PC-3 (cell line): ENCODE measurements at regions not wholly inside any gene's neighbourhood (a gene's known extent, or its start where the extent isn't known, plus 50 kb on each side); places are given as distances from the start of the nearest gene placed in this dataset.
"Not testable (repeated sequence)": the region's sequence is repeated elsewhere in the genome, so short reads cannot be mapped to it uniquely, and the experiment has no call there.

Experiments used
- ATAC-seq: fragments of 200-7000 bp; cut with Tn5 transposase; 2 replicates; pipeline ENCODE4 v1.9.1; 2020; ENCODE audit warnings: mild to moderate bottlenecking, moderate library complexity
- BruUV-seq: library from RNA; stranded (reverse); fragments of 400-500 nt; replicated peaks from 2 replicates; lab custom pipeline; 2021; lab: Mats Ljungman, UMichigan
- CTCF ChIA-PET: fragments of 300-600 bp; sonication (Branson Sonifier 250); formaldehyde crosslinking; loops from one replicate; lab custom pipeline; 2022; ENCODE audit warnings: antibody characterized with exemption; lab: Charles Lee
- POLR2A ChIA-PET: fragments of 300-600 bp; sonication (Branson Sonifier 250); formaldehyde crosslinking; loops from one replicate; lab custom pipeline; 2022; ENCODE audit warnings: antibody characterized with exemption; ENCODE audit not compliant: unreplicated experiment; lab: Charles Lee
- DNase-seq: peaks from one replicate; pipeline ENCODE4 v3.0.0-alpha.2; 2015
- H2AFZ ChIP-seq: fragments of 300-600 bp; sonication (generic); 2 replicates; pipeline ENCODE4 v1.6.0; 2016; ENCODE audit warnings: antibody characterized with exemption, low read length
- H3F3A ChIP-seq: fragments of 300-600 bp; sonication (generic); one replicate; pipeline ENCODE4 v1.6.0; 2017; ENCODE audit warnings: antibody characterized with exemption, low read length, control low read depth, mild to moderate bottlenecking; ENCODE audit not compliant: unreplicated experiment
- H3K27ac ChIP-seq: fragments of 300-600 bp; sonication (generic); 2 replicates; pipeline ENCODE4 v1.5.1; 2016; ENCODE audit warnings: mild to moderate bottlenecking, low read length
- H3K27me3 ChIP-seq: fragments of 300-600 bp; sonication (generic); 2 replicates; pipeline ENCODE4 v1.6.1; 2016; ENCODE audit warnings: low read length, mixed read lengths
- H3K36me3 ChIP-seq: fragments of 300-600 bp; sonication (generic); 2 replicates; pipeline ENCODE4 v1.6.1; 2016; ENCODE audit warnings: low read depth, mixed run types, low read length, mixed read lengths
- H3K4me1 ChIP-seq: fragments of 300-600 bp; sonication (generic); 2 replicates; pipeline ENCODE4 v1.5.1; 2016; ENCODE audit warnings: low read length; ENCODE audit not compliant: insufficient read depth
- H3K4me2 ChIP-seq: fragments of 300-600 bp; sonication (generic); 2 replicates; pipeline ENCODE4 v1.6.0; 2016; ENCODE audit warnings: low read length
- H3K4me3 ChIP-seq: fragments of 300-600 bp; sonication (generic); 2 replicates; pipeline ENCODE4 v1.5.1; 2016; ENCODE audit warnings: mild to moderate bottlenecking, low read length, mixed read lengths
- H3K79me2 ChIP-seq: fragments of 300-600 bp; sonication (generic); 2 replicates; pipeline ENCODE4 v1.6.1; 2017; ENCODE audit warnings: low read length, mixed read lengths
- H3K9ac ChIP-seq: fragments of 300-600 bp; sonication (generic); 2 replicates; pipeline ENCODE4 v1.6.0; 2016; ENCODE audit warnings: mild to moderate bottlenecking, low read length
- H3K9me2 ChIP-seq: fragments of 300-600 bp; sonication (generic); replicated peaks from 2 replicates; pipeline ENCODE4 v1.6.1; 2016; ENCODE audit warnings: mixed run types, low read length, mixed read lengths
- H3K9me3 ChIP-seq: fragments of 300-600 bp; sonication (generic); 2 replicates; pipeline ENCODE4 v1.6.1; 2016; ENCODE audit warnings: low read length, mixed read lengths
- H4K20me1 ChIP-seq: fragments of 300-600 bp; sonication (generic); 2 replicates; pipeline ENCODE4 v1.6.1; 2016; ENCODE audit warnings: low read length, mixed read lengths
- EZH2 ChIP-seq: fragments of 300-600 bp; sonication (generic); IDR thresholded peaks from one replicate; pipeline ENCODE4 v1.6.1; 2017; ENCODE audit warnings: antibody characterized with exemption, mild to moderate bottlenecking, low read length; ENCODE audit not compliant: unreplicated experiment
- EZH2phosphoT487 ChIP-seq: fragments of 300-600 bp; sonication (generic); IDR thresholded peaks from 2 replicates; pipeline ENCODE4 v1.6.1; 2018; ENCODE audit warnings: mild to moderate bottlenecking, antibody characterized with exemption, low read length, borderline replicate concordance
- intact Hi-C: fragments of 100-400 bp; cut with micrococcal nuclease; formaldehyde crosslinking; loops from 2 replicates; pipeline ENCODE4 v1.9.0; 2023
- TF ChIP-seq, protein P1 (sequence below): fragments of 300-600 bp; sonication (generic); conservative IDR thresholded peaks from 2 replicates; pipeline ENCODE4 v1.5.1; 2017; ENCODE audit warnings: antibody characterized with exemption, low read depth, mild to moderate bottlenecking, low read length

DNA sequence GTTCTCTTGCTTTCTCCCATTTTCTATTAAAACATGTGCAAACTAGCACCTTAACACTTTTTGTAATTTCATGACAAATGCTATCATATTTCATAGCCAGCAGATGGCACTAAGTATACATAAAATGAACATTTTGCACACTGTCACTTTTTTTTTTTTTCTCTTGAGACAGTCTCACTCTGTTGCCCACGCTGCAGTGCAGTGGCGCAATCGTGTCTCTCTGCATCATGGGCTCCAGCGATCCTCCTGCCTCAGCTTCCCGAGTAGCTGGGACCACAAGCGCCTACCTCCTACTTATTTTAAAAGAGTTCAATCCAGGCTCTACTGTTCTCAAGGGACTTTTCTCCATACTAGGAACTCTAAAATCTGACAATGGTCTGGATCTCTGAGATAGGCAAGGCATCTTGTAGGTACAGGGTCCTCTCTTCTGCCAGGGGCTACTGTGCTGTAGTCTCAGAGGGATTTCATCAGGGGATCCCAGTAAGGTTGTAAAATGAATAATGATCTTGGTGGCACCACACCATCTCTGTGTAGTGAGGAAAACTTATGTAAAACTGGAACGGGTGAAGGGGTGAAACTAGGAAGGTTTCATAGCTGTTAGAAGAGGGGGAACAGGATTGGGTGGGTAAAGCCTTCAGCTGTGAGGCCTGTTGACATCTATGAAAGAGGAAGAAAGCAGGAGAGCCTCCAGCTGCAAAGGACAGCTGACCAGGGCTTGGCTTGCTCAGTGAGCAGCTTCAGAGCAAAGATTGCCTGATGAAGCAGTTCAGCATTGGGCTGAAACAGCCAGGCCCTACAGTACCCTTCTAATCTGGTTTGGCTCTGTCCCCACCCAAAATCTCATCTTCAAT is 196.9 kb downstream of the AVL9 start:
- H3K4me1 ChIP-seq, H3K36me3 ChIP-seq, H3K9me3 ChIP-seq, H3K27me3 ChIP-seq, BruUV-seq, H3K27ac ChIP-seq, H3F3A ChIP-seq, H3K79me2 ChIP-seq, H3K9ac ChIP-seq, CTCF ChIA-PET, H3K4me3 ChIP-seq, POLR2A ChIA-PET, H4K20me1 ChIP-seq, H3K9me2 ChIP-seq: not testable (repeated sequence)
- Histone ChIP-seq H3K4me2 (peak overlapping the region; percentile 46; the same call in 1 of the 2 replicates), H2AFZ (peak overlapping the region; percentile 29; the same call in 1 of the 2 replicates)
- TF ChIP-seq, protein P1, sequence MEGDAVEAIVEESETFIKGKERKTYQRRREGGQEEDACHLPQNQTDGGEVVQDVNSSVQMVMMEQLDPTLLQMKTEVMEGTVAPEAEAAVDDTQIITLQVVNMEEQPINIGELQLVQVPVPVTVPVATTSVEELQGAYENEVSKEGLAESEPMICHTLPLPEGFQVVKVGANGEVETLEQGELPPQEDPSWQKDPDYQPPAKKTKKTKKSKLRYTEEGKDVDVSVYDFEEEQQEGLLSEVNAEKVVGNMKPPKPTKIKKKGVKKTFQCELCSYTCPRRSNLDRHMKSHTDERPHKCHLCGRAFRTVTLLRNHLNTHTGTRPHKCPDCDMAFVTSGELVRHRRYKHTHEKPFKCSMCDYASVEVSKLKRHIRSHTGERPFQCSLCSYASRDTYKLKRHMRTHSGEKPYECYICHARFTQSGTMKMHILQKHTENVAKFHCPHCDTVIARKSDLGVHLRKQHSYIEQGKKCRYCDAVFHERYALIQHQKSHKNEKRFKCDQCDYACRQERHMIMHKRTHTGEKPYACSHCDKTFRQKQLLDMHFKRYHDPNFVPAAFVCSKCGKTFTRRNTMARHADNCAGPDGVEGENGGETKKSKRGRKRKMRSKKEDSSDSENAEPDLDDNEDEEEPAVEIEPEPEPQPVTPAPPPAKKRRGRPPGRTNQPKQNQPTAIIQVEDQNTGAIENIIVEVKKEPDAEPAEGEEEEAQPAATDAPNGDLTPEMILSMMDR, result peak; percentile 47
- ATAC-seq (peak; percentile 79), DNase-seq (peak; percentile 40)
- intact Hi-C loops, result loop anchor here (5.0 kb wide), 2 partner anchors 360 to 415 kb away; partner anchors contain the start of gene RP9

GRCh38 chr7:32688092-32688491 is 192.8 kb downstream of the AVL9 start:
- CTCF ChIA-PET, H3K9ac ChIP-seq, ATAC-seq, H3K9me3 ChIP-seq, H3K4me2 ChIP-seq, H3K4me3 ChIP-seq, H3K9me2 ChIP-seq, H3K4me1 ChIP-seq, H3F3A ChIP-seq, H3K79me2 ChIP-seq, H3K27ac ChIP-seq, H4K20me1 ChIP-seq, H2AFZ ChIP-seq, H3K36me3 ChIP-seq, POLR2A ChIA-PET, DNase-seq, BruUV-seq, intact Hi-C loops, H3K27me3 ChIP-seq: not testable (repeated sequence)

DNA sequence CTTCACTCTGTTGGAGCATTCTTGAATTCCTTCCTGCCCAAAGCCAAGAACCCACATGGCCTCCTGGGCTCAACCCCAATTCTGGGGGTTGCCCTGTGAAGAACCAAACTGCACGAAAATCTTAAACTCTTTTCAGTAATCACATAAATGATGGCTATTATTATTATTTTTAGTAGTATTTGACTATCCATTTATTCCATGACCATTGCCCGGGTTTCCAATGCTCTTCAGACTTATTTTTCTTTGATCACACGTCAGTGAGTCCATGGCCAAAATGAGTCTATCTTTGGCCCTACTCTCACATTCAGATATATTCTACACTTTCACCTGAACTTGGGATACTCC is 185.9 kb downstream of the AVL9 start:
- DNase-seq, result no peak
- H3K4me3 ChIP-seq, result no peak overlapping the region
- peak overlapping the region; percentile 23; the same call in 1 of the 2 replicates for H3K9ac ChIP-seq
- no peaks in the 10 kb centered on the region for H4K20me1 ChIP-seq
- BruUV-seq, result TSS peak; percentile 67
- H2AFZ ChIP-seq, result 0 out of 2 replicates have a peak overlapping the region, but pooled peaks have one; percentile 21
- peak overlapping the region; percentile 74 for H3K27ac ChIP-seq
- no peaks in the 10 kb centered on the region for H3K36me3 ChIP-seq
- H3K4me2 ChIP-seq, result peak overlapping the region; percentile 44; the same call in 1 of the 2 replicates
- CTCF ChIA-PET, result no interaction called here
- no peaks in the 10 kb centered on the region for H3F3A ChIP-seq
- ATAC-seq, result no peak
- no peaks in the 10 kb centered on the region for H3K9me3 ChIP-seq
- H3K79me2 ChIP-seq, result no peaks in the 10 kb centered on the region
- POLR2A ChIA-PET, result no interaction called here
- H3K27me3 ChIP-seq, result no peaks in the 10 kb centered on the region
- intact Hi-C loops, result no loop called here
- no peaks in the 10 kb centered on the region for H3K9me2 ChIP-seq
- TF ChIP-seq, protein P1, result no peak
- TF ChIP-seq EZH2phosphoT487 (no peak), EZH2 (no peak)
- H3K4me1 ChIP-seq, result peaks cover 27% of the 10 kb centered on the region
